ENCODE measurements at regions not wholly inside any gene's neighbourhood (a gene's known extent, or its start where the extent isn't known, plus 50 kb on each side); places are given as distances from the start of the nearest gene placed in this dataset.

GRCh38 chr12:43099691-43100163 lies 452.3 kb downstream of the ADAMTS20 start:
- Histone ChIP-seq H3K36me3 (no peaks in the 10 kb centered on the region), H3K9me3 (no peaks in the 10 kb centered on the region), H3K9ac (ENCODE audit: low read depth in 2 of 2, low read length in 2 of 2) (no peak overlapping the region), H3K4me3 (no peak overlapping the region), H3K27ac (no peak overlapping the region), H3K4me1 (no peaks in the 10 kb centered on the region), H3K27me3 (no peaks in the 10 kb centered on the region)
- DNase-seq: no peak
- intact Hi-C loops (cut with DNase I): no loop called here
- TF ChIP-seq CTCF (IDR thresholded peaks at IDR 0.05): no peak

GRCh38 chr12:43098766-43099550 lies 453.0 kb downstream of the ADAMTS20 start:
- DNase-seq: no peak
- Histone ChIP-seq H3K4me3 (no peak overlapping the region), H3K9me3 (no peaks in the 10 kb centered on the region), H3K9ac (ENCODE audit: low read depth in 2 of 2, low read length in 2 of 2) (no peak overlapping the region), H3K4me1 (no peaks in the 10 kb centered on the region), H3K36me3 (no peaks in the 10 kb centered on the region), H3K27me3 (no peaks in the 10 kb centered on the region), H3K27ac (no peak overlapping the region)
- intact Hi-C loops (cut with DNase I): no loop called here
- TF ChIP-seq CTCF (IDR thresholded peaks at IDR 0.05): no peak

- no peaks in the 10 kb centered on the region for H3K4me1 ChIP-seq
- DNase-seq: no peak
- H3K27me3 ChIP-seq: no peaks in the 10 kb centered on the region
- H3K27ac ChIP-seq: no peak overlapping the region
- no peaks in the 10 kb centered on the region for H3K9me3 ChIP-seq
- intact Hi-C loops (cut with DNase I): no loop called here
- H3K9ac ChIP-seq (ENCODE audit: low read depth in 2 of 2, low read length in 2 of 2): no peak overlapping the region
- TF ChIP-seq CTCF (IDR thresholded peaks at IDR 0.05): no peak
- no peaks in the 10 kb centered on the region for H3K36me3 ChIP-seq
- H3K4me3 ChIP-seq: no peak overlapping the region
Observed at GRCh38 chr12:43098071-43098470, 453.9 kb downstream of the ADAMTS20 start.

GRCh38 chr12:43097471-43097870 lies 454.5 kb downstream of the ADAMTS20 start:
- Histone ChIP-seq H3K9ac (ENCODE audit: low read depth in 2 of 2, low read length in 2 of 2) (no peak overlapping the region), H3K27ac (no peak overlapping the region), H3K9me3 (no peaks in the 10 kb centered on the region), H3K27me3 (no peaks in the 10 kb centered on the region), H3K36me3 (no peaks in the 10 kb centered on the region), H3K4me3 (no peak overlapping the region), H3K4me1 (no peaks in the 10 kb centered on the region)
- TF ChIP-seq CTCF (IDR thresholded peaks at IDR 0.05): no peak
- intact Hi-C loops (cut with DNase I): no loop called here
- no peak for DNase-seq

- no peak for DNase-seq
- Histone ChIP-seq H3K27me3 (no peaks in the 10 kb centered on the region), H3K4me1 (no peaks in the 10 kb centered on the region), H3K9me3 (no peaks in the 10 kb centered on the region), H3K36me3 (no peaks in the 10 kb centered on the region), H3K9ac (ENCODE audit: low read depth in 2 of 2, low read length in 2 of 2) (no peak overlapping the region), H3K4me3 (no peak overlapping the region), H3K27ac (no peak overlapping the region)
- intact Hi-C loops (cut with DNase I): no loop called here
- TF ChIP-seq CTCF (IDR thresholded peaks at IDR 0.05): no peak
Observed at GRCh38 chr12:43095669-43096280, 456.2 kb downstream of the ADAMTS20 start.
